Suprapubic skin (tissue), 4 donors: ENCODE measurements at regions not wholly inside any gene's neighbourhood (a gene's known extent, or its start where the extent isn't known, plus 50 kb on each side); places are given as distances from the start of the nearest gene placed in this dataset.

Source experiments
- DNase-seq, 2 donors: peaks; one replicate each; pipeline ENCODE4 v3.0.0-alpha.2; 2019; ENCODE audit warnings: low spot score in 2 of 2
- H3K27ac ChIP-seq: fragments of 200-600 bp; sonication (generic); one replicate; pipeline ENCODE4 v1.5.1; 2019
- H3K27me3 ChIP-seq: fragments of 200-600 bp; sonication (generic); one replicate; pipeline ENCODE4 v1.5.1; 2019
- H3K36me3 ChIP-seq: fragments of 200-600 bp; sonication (generic); one replicate; pipeline ENCODE4 v1.5.1; 2019
- H3K4me1 ChIP-seq: fragments of 200-600 bp; sonication (generic); one replicate; pipeline ENCODE4 v1.5.1; 2019
- H3K4me3 ChIP-seq: fragments of 200-600 bp; sonication (generic); one replicate; pipeline ENCODE4 v1.5.1; 2019; ENCODE audit warnings: mild to moderate bottlenecking
- H3K9me3 ChIP-seq: fragments of 200-600 bp; sonication (generic); one replicate; pipeline ENCODE4 v1.5.1; 2019
- CTCF ChIP-seq, 2 donors: fragments of 200-600 bp in 1 of 2; fragments of 450-650 bp in 1 of 2; sonication (generic) in 1 of 2; IDR thresholded peaks; one replicate each; pipeline ENCODE4 v1.5.1; 2016 to 2019; ENCODE audit warnings: antibody characterized with exemption in 2 of 2, mild to moderate bottlenecking in 1 of 2, moderate library complexity in 1 of 2
- EP300 ChIP-seq: sonication (generic); formaldehyde crosslinking; IDR thresholded peaks from one replicate; pipeline ENCODE4 v1.6.1; 2017; ENCODE audit warnings: antibody characterized with exemption
- POLR2A ChIP-seq, 2 donors: fragments of 450-650 bp; IDR thresholded peaks; one replicate each; pipeline ENCODE4 v1.6.1; 2017; ENCODE audit warnings: antibody characterized with exemption in 2 of 2, mild to moderate bottlenecking in 2 of 2, moderate library complexity in 2 of 2
- POLR2AphosphoS5 ChIP-seq, 3 donors: sonication (generic); formaldehyde crosslinking; IDR thresholded peaks; one replicate each; pipeline ENCODE4 v1.6.1; 2017; ENCODE audit warnings: antibody characterized with exemption in 3 of 3
- WGBS: methylation state at CpG from one replicate; pipeline ENCODE4 v1.1.5; 2018; 5-methylcytosine and 5-hydroxymethylcytosine counted together

GRCh38 chr3:176928582-176928931 lies 268.7 kb downstream of the TBL1XR1 start:
- 21% methylated on average over 1 of the region's 1 CpG for WGBS
- no peaks in the 10 kb centered on the region for H3K9me3 ChIP-seq
- no peaks in the 10 kb centered on the region for H3K27me3 ChIP-seq
- no peaks in the 10 kb centered on the region for H3K36me3 ChIP-seq
- TF ChIP-seq EP300, result no peak
- no peak for TF ChIP-seq POLR2AphosphoS5 (IDR thresholded peaks at IDR 0.05)
- TF ChIP-seq POLR2A (IDR thresholded peaks at IDR 0.05), result no peak
- no peak for TF ChIP-seq CTCF (IDR thresholded peaks at IDR 0.05)
- no peak overlapping the region for H3K27ac ChIP-seq
- H3K4me1 ChIP-seq, result no peaks in the 10 kb centered on the region
- no peak for DNase-seq
- H3K4me3 ChIP-seq, result no peak overlapping the region

GRCh38 chr3:176927706-176928581 lies 269.3 kb downstream of the TBL1XR1 start:
- no peak for DNase-seq

GRCh38 chr3:176927280-176927679 lies 270.0 kb downstream of the TBL1XR1 start:
- Histone ChIP-seq H3K4me1 (no peaks in the 10 kb centered on the region), H3K27me3 (no peaks in the 10 kb centered on the region), H3K27ac (no peak overlapping the region), H3K9me3 (no peaks in the 10 kb centered on the region), H3K36me3 (no peaks in the 10 kb centered on the region), H3K4me3 (no peak overlapping the region)
- 21% methylated on average over 3 of the region's 3 CpGs for WGBS
- TF ChIP-seq EP300, result no peak
- TF ChIP-seq POLR2AphosphoS5 (IDR thresholded peaks at IDR 0.05), result no peak
- TF ChIP-seq POLR2A (IDR thresholded peaks at IDR 0.05), result no peak
- no peak for TF ChIP-seq CTCF (IDR thresholded peaks at IDR 0.05)
- DNase-seq, result no peak

More at GRCh38 chr3:176927706-176928581, 269.3 kb downstream of the TBL1XR1 start:
- TF ChIP-seq EP300, result no peak
- TF ChIP-seq POLR2AphosphoS5 (IDR thresholded peaks at IDR 0.05), result no peak
- no peak for TF ChIP-seq POLR2A (IDR thresholded peaks at IDR 0.05)
- no peak for TF ChIP-seq CTCF (IDR thresholded peaks at IDR 0.05)
- Histone ChIP-seq H3K36me3 (no peaks in the 10 kb centered on the region), H3K27ac (no peak overlapping the region), H3K4me1 (no peaks in the 10 kb centered on the region), H3K9me3 (no peaks in the 10 kb centered on the region), H3K4me3 (no peak overlapping the region), H3K27me3 (no peaks in the 10 kb centered on the region)
- 61% methylated on average over 3 of the region's 3 CpGs for WGBS

GRCh38 chr3:176926688-176927087 lies 270.6 kb downstream of the TBL1XR1 start:
- H3K27me3 ChIP-seq, result no peaks in the 10 kb centered on the region
- no peak overlapping the region for H3K27ac ChIP-seq
- no peak for DNase-seq
- no peaks in the 10 kb centered on the region for H3K4me1 ChIP-seq
- WGBS, result 71% methylated on average over 2 of the region's 2 CpGs
- H3K9me3 ChIP-seq, result no peaks in the 10 kb centered on the region
- TF ChIP-seq POLR2A (IDR thresholded peaks at IDR 0.05) (no peak), EP300 (no peak), CTCF (IDR thresholded peaks at IDR 0.05) (no peak), POLR2AphosphoS5 (IDR thresholded peaks at IDR 0.05) (no peak)
- no peak overlapping the region for H3K4me3 ChIP-seq
- H3K36me3 ChIP-seq, result no peaks in the 10 kb centered on the region

GRCh38 chr3:176926034-176926433 lies 271.2 kb downstream of the TBL1XR1 start:
- DNase-seq, result no peak
- TF ChIP-seq POLR2A (IDR thresholded peaks at IDR 0.05), result no peak
- TF ChIP-seq POLR2AphosphoS5 (IDR thresholded peaks at IDR 0.05), result no peak
- no peaks in the 10 kb centered on the region for H3K36me3 ChIP-seq
- H3K27ac ChIP-seq, result no peak overlapping the region
- H3K9me3 ChIP-seq, result no peaks in the 10 kb centered on the region
- H3K4me1 ChIP-seq, result no peaks in the 10 kb centered on the region
- H3K4me3 ChIP-seq, result no peak overlapping the region
- WGBS, result 81% methylated on average over 3 of the region's 3 CpGs
- H3K27me3 ChIP-seq, result no peaks in the 10 kb centered on the region
